DLD1 (cell line): ENCODE measurements at regions not wholly inside any gene's neighbourhood (a gene's known extent, or its start where the extent isn't known, plus 50 kb on each side); places are given as distances from the start of the nearest gene placed in this dataset.

Experiments used
- in situ Hi-C: cut with HindIII; loops from 2 replicates; pipeline ENCODE4 v1.10.0; 2017; ENCODE audit warnings: low sequenced_read_pairs

- in situ Hi-C loops = no loop called here
These were observed 111.7 kb upstream of the IRS2 start for GRCh38 chr13:109897988-109898624.

GRCh38 chr13:109892101-109892500 is 105.7 kb upstream of the IRS2 start:
- in situ Hi-C loops = no loop called here

GRCh38 chr13:109885235-109885634 is 98.9 kb upstream of the IRS2 start:
- in situ Hi-C loops = no loop called here

- in situ Hi-C loops = no loop called here
These were observed 98.1 kb upstream of the IRS2 start for GRCh38 chr13:109884462-109884861.

GRCh38 chr13:109883181-109884180 is 97.1 kb upstream of the IRS2 start:
- in situ Hi-C loops = no loop called here

GRCh38 chr13:109881961-109882558 is 95.7 kb upstream of the IRS2 start:
- in situ Hi-C loops = no loop called here

GRCh38 chr13:109881347-109881725 is 95.0 kb upstream of the IRS2 start:
- in situ Hi-C loops = no loop called here

- in situ Hi-C loops = no loop called here
These were observed 94.3 kb upstream of the IRS2 start for GRCh38 chr13:109880371-109881346.

- in situ Hi-C loops = no loop called here
These were observed 93.0 kb upstream of the IRS2 start for GRCh38 chr13:109879338-109879737.

- in situ Hi-C loops = no loop called here
These were observed 91.4 kb upstream of the IRS2 start for GRCh38 chr13:109877809-109878208.

- in situ Hi-C loops = no loop called here
These were observed 89.4 kb upstream of the IRS2 start for GRCh38 chr13:109875746-109876145.

- in situ Hi-C loops = no loop called here
These were observed 88.4 kb upstream of the IRS2 start for GRCh38 chr13:109874484-109875454.

- in situ Hi-C loops = no loop called here
These were observed 87.2 kb upstream of the IRS2 start for GRCh38 chr13:109873351-109874123.

GRCh38 chr13:109872864-109873263 is 86.5 kb upstream of the IRS2 start:
- in situ Hi-C loops = no loop called here

- in situ Hi-C loops = no loop called here
These were observed 84.5 kb upstream of the IRS2 start for GRCh38 chr13:109870696-109871370.

- in situ Hi-C loops = no loop called here
These were observed 83.9 kb upstream of the IRS2 start for GRCh38 chr13:109870274-109870673.

GRCh38 chr13:109869312-109870237 is 83.2 kb upstream of the IRS2 start:
- in situ Hi-C loops = no loop called here
